ENCODE measurements at regions not wholly inside any gene's neighbourhood (a gene's known extent, or its start where the extent isn't known, plus 50 kb on each side); places are given as distances from the start of the nearest gene placed in this dataset.

- no peak overlapping the region for H3K14ac ChIP-seq (replicated peaks; ENCODE audit: low read depth, low read length)
- no peak overlapping the region for H2BK120ac ChIP-seq (ENCODE audit: low read depth, low read length)
- no peaks in the 10 kb centered on the region for H4K20me1 ChIP-seq (ENCODE audit: insufficient read depth, low read length)
- no peak overlapping the region for H3K56ac ChIP-seq (ENCODE audit: extremely low read depth, insufficient read depth, low read length)
- H4K8ac ChIP-seq (ENCODE audit: low read depth in 2 of 2, low read length in 2 of 2): no peak overlapping the region
- no peak overlapping the region for H3K27ac ChIP-seq (ENCODE audit: insufficient read depth, low read length)
- no peaks in the 10 kb centered on the region for H3K36me3 ChIP-seq (ENCODE audit: control insufficient read depth, insufficient read depth, low read length)
- ChIA-PET POLR2A (ENCODE audit: unreplicated experiment) (no interaction called here), CTCF (no interaction called here)
- H3K18ac ChIP-seq (ENCODE audit: low read depth, low read length): no peak overlapping the region
- H3K9me3 ChIP-seq (ENCODE audit: control insufficient read depth, insufficient read depth, low read length): no peaks in the 10 kb centered on the region
- no peak overlapping the region for H2BK15ac ChIP-seq (ENCODE audit: low read depth, low read length)
- no TSS peak for BruUV-seq (replicated peaks)
- H3K23ac ChIP-seq (ENCODE audit: low read depth, low read length): no peak overlapping the region
- H2BK20ac ChIP-seq (ENCODE audit: low read depth, low read length): no peak overlapping the region
- H4K5ac ChIP-seq (ENCODE audit: low read depth, low read length): no peak overlapping the region
- DNase-seq (no peak), ATAC-seq (ENCODE audit: low read depth) (no peak)
- no peak overlapping the region for H2BK5ac ChIP-seq (ENCODE audit: low read depth, low read length, poor library complexity, severe bottlenecking)
- H2AFZ ChIP-seq (replicated peaks; ENCODE audit: low read length, poor library complexity): no peak overlapping the region
- in situ Hi-C loops (cut with MboI; ENCODE audit: low sequenced_read_pairs) (no loop called here), dilution Hi-C loops (cut with HindIII; ENCODE audit: low sequenced_read_pairs, unreplicated experiment) (no loop called here), intact Hi-C loops (cut with micrococcal nuclease) (no loop called here)
- H3K27me3 ChIP-seq (ENCODE audit: control insufficient read depth, insufficient read depth, low read length): no peaks in the 10 kb centered on the region
- 60% methylated on average over 3 of the region's 4 CpGs; no CpG with 5 or more reads in 1 of the 2 experiments for WGBS, 2 experiments (ENCODE audit: extremely low coverage in 2 of 2, insufficient read length in 1 of 2)
- no peak overlapping the region for H2AK5ac ChIP-seq (ENCODE audit: low read depth, low read length)
- no peak overlapping the region for H3K4me2 ChIP-seq (ENCODE audit: low read depth, low read length)
- H4K91ac ChIP-seq (ENCODE audit: insufficient read depth, low read depth, low read length): no peak overlapping the region
- TF ChIP-seq MAZ (IDR thresholded peaks at IDR 0.05; ENCODE audit: borderline replicate concordance, low read depth, low read length): no peak
- no peak for TF ChIP-seq CTCF (conservative IDR thresholded peaks at IDR 0.05; ENCODE audit: low read depth, low read length)
- no peak for TF ChIP-seq MXI1 (IDR thresholded peaks at IDR 0.05; ENCODE audit: borderline replicate concordance, low read depth, low read length)
- TF ChIP-seq ELK1 (IDR thresholded peaks at IDR 0.05; ENCODE audit: borderline replicate concordance, low read depth, low read length): no peak
- TF ChIP-seq NFE2L2 (IDR thresholded peaks at IDR 0.05; ENCODE audit: low read depth, low read length): no peak
- TF ChIP-seq BHLHE40 (IDR thresholded peaks at IDR 0.05; ENCODE audit: low read depth, low read length): no peak
- no peak for TF ChIP-seq FOS (IDR thresholded peaks at IDR 0.05; ENCODE audit: low read depth, low read length)
- no peak for TF ChIP-seq CEBPB (IDR thresholded peaks at IDR 0.05; ENCODE audit: low read depth, low read length)
- TF ChIP-seq MAFK (IDR thresholded peaks at IDR 0.05; ENCODE audit: low read depth, low read length): no peak
- no peak for TF ChIP-seq RAD21 (IDR thresholded peaks at IDR 0.05; ENCODE audit: low read length)
- TF ChIP-seq POLR2A (IDR thresholded peaks at IDR 0.05; ENCODE audit: low read depth, low read length): no peak
- no peak for TF ChIP-seq CHD1 (IDR thresholded peaks at IDR 0.05; ENCODE audit: low read depth, low read length)
- no peak for TF ChIP-seq USF2 (IDR thresholded peaks at IDR 0.05; ENCODE audit: low read depth, low read length)
- TF ChIP-seq SMC3 (IDR thresholded peaks at IDR 0.05; ENCODE audit: low read depth, low read length): no peak
- no peak for TF ChIP-seq RCOR1 (IDR thresholded peaks at IDR 0.05; ENCODE audit: insufficient replicate concordance, low read length)
- no peak for TF ChIP-seq RFX5 (IDR thresholded peaks at IDR 0.05; ENCODE audit: low read depth, low read length)
- no peaks in the 10 kb centered on the region for H3K79me1 ChIP-seq (ENCODE audit: low read depth in 1 of 2, low read length in 2 of 2)
- no peaks in the 10 kb centered on the region for H3K9me1 ChIP-seq (ENCODE audit: insufficient read depth, low read length)
- no peak overlapping the region for H2AK9ac ChIP-seq (replicated peaks; ENCODE audit: low read depth, low read length, poor library complexity)
- no peak overlapping the region for H3K4ac ChIP-seq (ENCODE audit: low read depth, low read length)
- H3K4me1 ChIP-seq (ENCODE audit: control insufficient read depth, insufficient read depth, low read length): no peaks in the 10 kb centered on the region
- H3K4me3 ChIP-seq (ENCODE audit: insufficient read depth, low read depth, low read length): no peak overlapping the region
- no peak overlapping the region for H3K9ac ChIP-seq (ENCODE audit: low read depth, low read length)
Observed at GRCh38 chr20:10972219-10972860, 298.5 kb upstream of the JAG1 start.
